MV-4-11 (cell line): ENCODE measurements at regions not wholly inside any gene's neighbourhood (a gene's known extent, or its start where the extent isn't known, plus 50 kb on each side); places are given as distances from the start of the nearest gene placed in this dataset.
"Not testable (repeated sequence)": the region's sequence is repeated elsewhere in the genome, so short reads cannot be mapped to it uniquely, and the experiment has no call there.

ENCODE experiments used
- DNase-seq: peaks from one replicate; lab custom pipeline; 2025; lab: John Stamatoyannopoulos, UW

- DNase-seq, result no peak
Observed at GRCh38 chr1:45258059-45258650, 51.8 kb upstream of the ZSWIM5 start.

- no peak for DNase-seq
Observed at GRCh38 chr1:45259053-45259452, 52.6 kb upstream of the ZSWIM5 start.

- DNase-seq, result no peak
Observed at GRCh38 chr1:45260244-45260643, 53.8 kb upstream of the ZSWIM5 start.

- DNase-seq, result no peak
Observed at GRCh38 chr1:45263132-45263531, 56.7 kb upstream of the ZSWIM5 start.

- DNase-seq, result no peak
Observed at GRCh38 chr1:45265244-45265643, 58.8 kb upstream of the ZSWIM5 start.

- DNase-seq, result no peak
Observed at GRCh38 chr1:45266151-45266801, 59.9 kb upstream of the ZSWIM5 start.

GRCh38 chr1:45268310-45268709 lies 58.4 kb upstream of the HPDL start:
- not testable (repeated sequence) for DNase-seq

GRCh38 chr1:45272267-45272666 lies 54.4 kb upstream of the HPDL start:
- not testable (repeated sequence) for DNase-seq

- DNase-seq, result peak; percentile 48
Observed at GRCh38 chr1:45272913-45273371, 53.8 kb upstream of the HPDL start.

- no peak for DNase-seq
Observed at GRCh38 chr1:45275054-45275453, 51.6 kb upstream of the HPDL start.
